ENCODE measurements at regions not wholly inside any gene's neighbourhood (a gene's known extent, or its start where the extent isn't known, plus 50 kb on each side); places are given as distances from the start of the nearest gene placed in this dataset.

- peaks cover 0 to 7% (median 0%) of the 10 kb centered on the region in 5 donors for H3K27me3 ChIP-seq (ENCODE audit: control insufficient read depth in 5 of 5, insufficient read depth in 4 of 5, low read length in 5 of 5)
- no peaks in the 10 kb centered on the region for H3K9me3 ChIP-seq (ENCODE audit: control insufficient read depth in 5 of 5, low read length in 5 of 5)
- no peaks in the 10 kb centered on the region for H3K4me1 ChIP-seq (ENCODE audit: control insufficient read depth in 5 of 5, insufficient read depth in 5 of 5, low read length in 5 of 5)
- H3K9ac ChIP-seq (ENCODE audit: low read length in 5 of 5) = no peak overlapping the region
- H3K36me3 ChIP-seq (ENCODE audit: control insufficient read depth in 5 of 5, insufficient read depth in 5 of 5, low read length in 5 of 5) = no peaks in the 10 kb centered on the region
- H3K4me3 ChIP-seq (ENCODE audit: low read depth in 1 of 5, low read length in 5 of 5) = no peak overlapping the region
- H3K27ac ChIP-seq (ENCODE audit: low read depth, low read length) = no peak overlapping the region
Observed at GRCh38 chr17:77266891-77267341, 126.1 kb downstream of the SEC14L1 start.

- Histone ChIP-seq H3K9ac (ENCODE audit: low read length in 5 of 5) (no peak overlapping the region), H3K27ac (ENCODE audit: low read depth, low read length) (no peak overlapping the region), H3K4me1 (ENCODE audit: control insufficient read depth in 5 of 5, insufficient read depth in 5 of 5, low read length in 5 of 5) (no peaks in the 10 kb centered on the region), H3K4me3 (ENCODE audit: low read depth in 1 of 5, low read length in 5 of 5) (no peak overlapping the region), H3K27me3 (ENCODE audit: control insufficient read depth in 5 of 5, insufficient read depth in 4 of 5, low read length in 5 of 5) (peaks cover 0 to 5% (median 0%) of the 10 kb centered on the region in 5 donors), H3K36me3 (ENCODE audit: control insufficient read depth in 5 of 5, insufficient read depth in 5 of 5, low read length in 5 of 5) (no peaks in the 10 kb centered on the region), H3K9me3 (ENCODE audit: control insufficient read depth in 5 of 5, low read length in 5 of 5) (peaks cover 0 to 4% (median 0%) of the 10 kb centered on the region in 5 donors)
Observed at GRCh38 chr17:77269696-77270681, 129.2 kb downstream of the SEC14L1 start.

GRCh38 chr17:77271411-77271810 lies 130.6 kb downstream of the SEC14L1 start:
- H3K9ac ChIP-seq (ENCODE audit: low read length in 5 of 5) = no peak overlapping the region
- no peaks in the 10 kb centered on the region for H3K27me3 ChIP-seq (ENCODE audit: control insufficient read depth in 5 of 5, insufficient read depth in 4 of 5, low read length in 5 of 5)
- H3K4me1 ChIP-seq (ENCODE audit: control insufficient read depth in 5 of 5, insufficient read depth in 5 of 5, low read length in 5 of 5) = no peaks in the 10 kb centered on the region
- H3K4me3 ChIP-seq (ENCODE audit: low read depth in 1 of 5, low read length in 5 of 5) = no peak overlapping the region
- H3K36me3 ChIP-seq (ENCODE audit: control insufficient read depth in 5 of 5, insufficient read depth in 5 of 5, low read length in 5 of 5) = no peaks in the 10 kb centered on the region
- H3K27ac ChIP-seq (ENCODE audit: low read depth, low read length) = no peak overlapping the region
- peaks cover 0 to 4% (median 0%) of the 10 kb centered on the region in 5 donors for H3K9me3 ChIP-seq (ENCODE audit: control insufficient read depth in 5 of 5, low read length in 5 of 5)

GRCh38 chr17:77273397-77274085 lies 132.8 kb downstream of the SEC14L1 start:
- Histone ChIP-seq H3K9me3 (ENCODE audit: control insufficient read depth in 5 of 5, low read length in 5 of 5) (peaks cover 0 to 4% (median 0%) of the 10 kb centered on the region in 5 donors), H3K4me1 (ENCODE audit: control insufficient read depth in 5 of 5, insufficient read depth in 5 of 5, low read length in 5 of 5) (peaks cover 0 to 5% (median 0%) of the 10 kb centered on the region in 5 donors), H3K27me3 (ENCODE audit: control insufficient read depth in 5 of 5, insufficient read depth in 4 of 5, low read length in 5 of 5) (no peaks in the 10 kb centered on the region), H3K9ac (ENCODE audit: low read length in 5 of 5) (no peak overlapping the region), H3K27ac (ENCODE audit: low read depth, low read length) (no peak overlapping the region), H3K36me3 (ENCODE audit: control insufficient read depth in 5 of 5, insufficient read depth in 5 of 5, low read length in 5 of 5) (no peaks in the 10 kb centered on the region), H3K4me3 (ENCODE audit: low read depth in 1 of 5, low read length in 5 of 5) (no peak overlapping the region)

DNA sequence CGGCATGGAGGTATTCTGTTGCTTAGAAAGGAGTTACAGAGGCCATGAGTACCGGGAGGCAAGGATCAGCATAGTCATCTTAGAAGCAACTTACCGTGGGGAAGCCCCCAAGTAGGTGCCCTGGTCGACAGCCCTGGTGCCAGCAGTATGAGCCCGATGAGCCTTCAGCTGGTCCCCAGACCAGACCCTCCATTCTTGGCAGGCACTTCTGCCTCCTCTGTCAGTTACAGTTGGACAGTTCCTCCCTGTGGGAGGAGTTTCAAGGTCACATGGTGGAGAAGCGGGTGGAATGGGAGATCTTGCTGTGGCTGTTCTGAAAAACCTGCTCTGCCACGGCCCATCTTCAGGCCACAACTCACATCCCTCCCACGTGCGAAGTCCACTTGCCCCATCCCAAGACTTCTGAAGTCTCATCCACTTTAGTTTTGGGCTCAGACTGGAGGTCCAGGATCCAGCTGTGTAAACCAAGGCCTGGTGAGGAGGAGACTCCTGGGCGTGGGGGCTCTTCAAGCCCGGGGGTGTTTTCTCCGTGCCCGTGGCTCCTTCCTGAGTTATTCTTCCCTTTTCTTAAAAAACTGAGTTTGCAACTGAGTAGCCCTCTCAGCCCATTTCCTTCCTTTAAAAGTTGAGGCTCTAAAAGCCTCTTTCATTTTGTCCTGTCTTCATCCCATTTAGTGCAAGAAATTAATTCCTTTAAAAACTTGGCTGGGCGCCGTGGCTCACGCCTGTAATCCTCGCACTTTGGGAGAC lies 133.5 kb downstream of the SEC14L1 start:
- Histone ChIP-seq H3K36me3 (ENCODE audit: control insufficient read depth in 5 of 5, insufficient read depth in 5 of 5, low read length in 5 of 5) (no peaks in the 10 kb centered on the region), H3K27ac (ENCODE audit: low read depth, low read length) (no peak overlapping the region), H3K4me1 (ENCODE audit: control insufficient read depth in 5 of 5, insufficient read depth in 5 of 5, low read length in 5 of 5) (peaks cover 0 to 5% (median 0%) of the 10 kb centered on the region in 5 donors), H3K9ac (ENCODE audit: low read length in 5 of 5) (no peak overlapping the region), H3K4me3 (ENCODE audit: low read depth in 1 of 5, low read length in 5 of 5) (no peak overlapping the region), H3K27me3 (ENCODE audit: control insufficient read depth in 5 of 5, insufficient read depth in 4 of 5, low read length in 5 of 5) (no peaks in the 10 kb centered on the region), H3K9me3 (ENCODE audit: control insufficient read depth in 5 of 5, low read length in 5 of 5) (peaks cover 0 to 4% (median 0%) of the 10 kb centered on the region in 5 donors)

DNA sequence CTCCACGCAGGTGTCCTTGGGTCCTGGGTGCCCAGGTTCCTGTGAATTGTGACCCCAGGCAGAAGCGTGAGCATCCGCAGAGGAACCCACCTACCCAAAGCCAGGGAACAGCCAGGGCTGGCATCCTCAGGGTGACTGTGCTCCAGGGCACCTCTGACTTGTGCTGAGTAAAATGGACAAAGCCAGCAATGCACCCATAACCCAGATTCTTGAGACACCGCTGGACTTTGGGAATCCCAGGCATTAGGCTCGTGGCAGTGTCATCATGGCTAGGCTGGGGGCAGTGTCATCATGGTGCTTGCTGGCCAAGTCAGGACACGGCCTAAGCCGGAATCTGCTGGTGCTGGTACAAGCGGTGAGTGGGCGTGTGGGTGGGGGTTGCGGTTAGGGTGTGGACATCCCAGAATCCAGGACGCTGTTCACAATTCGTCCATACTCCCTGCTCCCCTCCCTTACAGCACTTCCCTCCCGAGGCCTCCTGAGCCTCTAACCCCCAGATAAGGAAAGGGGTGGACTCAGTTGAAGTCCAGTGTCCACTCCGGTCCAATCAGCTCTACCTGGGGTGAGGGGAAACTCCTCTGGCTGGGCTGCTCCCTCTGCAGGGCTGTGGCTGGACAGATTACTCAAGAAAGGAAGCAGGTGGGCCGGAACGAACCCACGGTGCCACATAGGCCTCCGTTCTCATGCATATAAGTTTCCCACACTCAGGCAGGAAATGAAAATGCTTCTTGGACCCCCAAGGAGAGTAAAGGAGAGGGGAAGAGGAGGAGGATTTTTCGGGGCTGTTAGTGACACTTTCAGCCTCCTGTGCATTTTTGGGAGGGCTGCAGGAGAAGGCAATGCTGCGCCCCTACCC lies 138.9 kb downstream of the SEC14L1 start:
- Histone ChIP-seq H3K36me3 (ENCODE audit: control insufficient read depth in 5 of 5, insufficient read depth in 5 of 5, low read length in 5 of 5) (no peaks in the 10 kb centered on the region), H3K9ac (ENCODE audit: low read length in 5 of 5) (no peak overlapping the region), H3K4me3 (ENCODE audit: low read depth in 1 of 5, low read length in 5 of 5) (no peak overlapping the region), H3K4me1 (ENCODE audit: control insufficient read depth in 5 of 5, insufficient read depth in 5 of 5, low read length in 5 of 5) (peaks cover 0 to 24% (median 14%) of the 10 kb centered on the region in 5 donors), H3K9me3 (ENCODE audit: control insufficient read depth in 5 of 5, low read length in 5 of 5) (no peaks in the 10 kb centered on the region), H3K27me3 (ENCODE audit: control insufficient read depth in 5 of 5, insufficient read depth in 4 of 5, low read length in 5 of 5) (peaks cover 0 to 13% (median 10%) of the 10 kb centered on the region in 5 donors), H3K27ac (ENCODE audit: low read depth, low read length) (no peak overlapping the region)

DNA sequence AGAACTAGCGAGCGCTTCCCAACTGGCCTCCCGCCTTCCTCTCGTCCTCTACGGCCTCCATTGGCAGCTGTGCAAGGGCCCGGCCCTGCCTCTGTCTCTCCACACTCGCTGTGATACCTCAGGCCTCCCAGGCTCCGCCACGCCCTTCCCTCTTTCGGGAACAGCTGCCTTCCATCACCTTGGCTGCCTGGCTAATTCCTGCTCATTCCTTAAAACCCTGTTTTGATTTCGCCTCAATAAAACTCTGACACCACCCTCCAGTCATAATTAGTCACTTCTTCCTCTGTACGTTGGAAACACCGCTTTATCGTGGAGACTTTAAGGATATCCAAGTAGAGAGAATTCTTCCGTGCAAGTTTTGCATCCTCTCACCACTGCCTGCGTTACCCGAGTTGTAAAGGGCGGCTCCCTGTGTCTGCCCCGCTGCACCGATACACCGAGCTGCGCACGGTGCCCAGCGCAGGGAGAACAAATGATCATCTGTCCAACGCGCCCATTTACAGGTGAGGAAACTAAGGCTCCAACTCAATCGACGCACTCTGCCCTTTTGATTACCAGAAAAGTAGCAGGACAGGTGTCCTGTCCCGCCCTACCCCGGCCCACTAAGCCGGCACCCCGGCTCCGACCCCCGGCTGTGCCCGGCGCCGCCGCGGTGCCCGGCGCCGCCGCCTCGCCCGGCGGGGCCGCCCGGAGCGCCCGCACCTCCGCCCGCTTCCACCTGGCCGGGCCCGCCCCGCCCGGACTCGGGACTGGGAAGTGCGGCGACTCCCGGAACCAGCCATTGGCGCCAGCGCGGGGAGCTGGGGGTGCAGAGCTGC lies 139.7 kb downstream of the SEC14L1 start:
- H3K4me3 ChIP-seq (ENCODE audit: low read depth in 1 of 5, low read length in 5 of 5) = peak overlapping the region in 4 of 5 donors; percentile 32 to 44 (median 38)
- H3K9ac ChIP-seq (ENCODE audit: low read length in 5 of 5) = no peak overlapping the region
- no peak overlapping the region for H3K27ac ChIP-seq (ENCODE audit: low read depth, low read length)
- peaks cover 0 to 13% (median 10%) of the 10 kb centered on the region in 5 donors for H3K27me3 ChIP-seq (ENCODE audit: control insufficient read depth in 5 of 5, insufficient read depth in 4 of 5, low read length in 5 of 5)
- H3K36me3 ChIP-seq (ENCODE audit: control insufficient read depth in 5 of 5, insufficient read depth in 5 of 5, low read length in 5 of 5) = no peaks in the 10 kb centered on the region
- peaks cover 0 to 29% (median 18%) of the 10 kb centered on the region in 5 donors for H3K4me1 ChIP-seq (ENCODE audit: control insufficient read depth in 5 of 5, insufficient read depth in 5 of 5, low read length in 5 of 5)
- H3K9me3 ChIP-seq (ENCODE audit: control insufficient read depth in 5 of 5, low read length in 5 of 5) = no peaks in the 10 kb centered on the region

DNA sequence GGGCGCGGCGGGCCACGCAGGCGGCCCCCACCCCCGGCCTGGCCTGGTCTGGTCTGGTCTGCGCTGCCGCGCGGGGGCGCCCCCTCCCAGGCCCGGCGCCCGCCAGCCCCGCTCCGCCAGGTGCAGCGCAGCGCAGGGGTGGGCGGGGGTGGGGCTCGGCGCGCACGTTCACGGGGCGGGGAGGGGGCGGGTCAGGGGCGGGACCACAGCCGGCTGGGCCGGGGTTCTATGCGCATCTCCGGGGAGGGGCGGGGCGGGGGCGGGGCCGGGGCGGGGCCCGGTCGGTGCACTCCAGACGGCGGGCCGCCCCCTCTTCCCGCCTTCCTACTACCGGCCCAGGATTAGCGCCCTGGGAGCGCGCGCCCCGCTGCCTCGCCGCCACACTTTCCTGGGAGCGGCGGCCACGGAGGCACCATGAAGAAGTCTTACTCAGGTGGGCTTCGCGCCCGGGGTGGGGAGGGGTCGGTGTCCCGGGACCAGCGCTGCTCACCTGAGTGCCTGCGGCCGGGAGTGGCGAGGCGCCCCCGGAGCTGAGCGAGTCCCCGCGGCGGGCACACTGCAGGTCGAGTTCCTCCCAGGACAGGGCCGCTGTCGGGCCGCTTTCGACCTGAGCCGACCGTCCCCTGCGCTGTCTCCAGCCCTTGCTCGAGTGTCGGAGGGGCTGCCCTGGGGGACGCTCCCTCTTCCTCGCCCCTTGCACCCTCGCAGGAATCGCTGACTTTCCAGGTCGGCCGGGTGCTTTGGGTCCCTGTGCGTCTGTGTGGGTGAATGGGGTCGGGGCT lies 140.5 kb downstream of the SEC14L1 start:
- Histone ChIP-seq H3K27ac (ENCODE audit: low read depth, low read length) (no peak overlapping the region), H3K36me3 (ENCODE audit: control insufficient read depth in 5 of 5, insufficient read depth in 5 of 5, low read length in 5 of 5) (no peaks in the 10 kb centered on the region), H3K27me3 (ENCODE audit: control insufficient read depth in 5 of 5, insufficient read depth in 4 of 5, low read length in 5 of 5) (peaks cover 0 to 13% (median 10%) of the 10 kb centered on the region in 5 donors), H3K9me3 (ENCODE audit: control insufficient read depth in 5 of 5, low read length in 5 of 5) (no peaks in the 10 kb centered on the region), H3K4me1 (ENCODE audit: control insufficient read depth in 5 of 5, insufficient read depth in 5 of 5, low read length in 5 of 5) (peaks cover 4 to 37% (median 24%) of the 10 kb centered on the region in 5 donors), H3K4me3 (ENCODE audit: low read depth in 1 of 5, low read length in 5 of 5) (peak overlapping the region in 4 of 5 donors; percentile 44 to 67 (median 48)), H3K9ac (ENCODE audit: low read length in 5 of 5) (peak overlapping the region in 1 of 5 donors; percentile 68)
